ENCODE measurements at regions not wholly inside any gene's neighbourhood (a gene's known extent, or its start where the extent isn't known, plus 50 kb on each side); places are given as distances from the start of the nearest gene placed in this dataset.

- no peak for DNase-seq (ENCODE audit: low read depth)
Observed at GRCh38 chr2:128778843-128779242, 460.2 kb upstream of the HS6ST1 start.

DNA sequence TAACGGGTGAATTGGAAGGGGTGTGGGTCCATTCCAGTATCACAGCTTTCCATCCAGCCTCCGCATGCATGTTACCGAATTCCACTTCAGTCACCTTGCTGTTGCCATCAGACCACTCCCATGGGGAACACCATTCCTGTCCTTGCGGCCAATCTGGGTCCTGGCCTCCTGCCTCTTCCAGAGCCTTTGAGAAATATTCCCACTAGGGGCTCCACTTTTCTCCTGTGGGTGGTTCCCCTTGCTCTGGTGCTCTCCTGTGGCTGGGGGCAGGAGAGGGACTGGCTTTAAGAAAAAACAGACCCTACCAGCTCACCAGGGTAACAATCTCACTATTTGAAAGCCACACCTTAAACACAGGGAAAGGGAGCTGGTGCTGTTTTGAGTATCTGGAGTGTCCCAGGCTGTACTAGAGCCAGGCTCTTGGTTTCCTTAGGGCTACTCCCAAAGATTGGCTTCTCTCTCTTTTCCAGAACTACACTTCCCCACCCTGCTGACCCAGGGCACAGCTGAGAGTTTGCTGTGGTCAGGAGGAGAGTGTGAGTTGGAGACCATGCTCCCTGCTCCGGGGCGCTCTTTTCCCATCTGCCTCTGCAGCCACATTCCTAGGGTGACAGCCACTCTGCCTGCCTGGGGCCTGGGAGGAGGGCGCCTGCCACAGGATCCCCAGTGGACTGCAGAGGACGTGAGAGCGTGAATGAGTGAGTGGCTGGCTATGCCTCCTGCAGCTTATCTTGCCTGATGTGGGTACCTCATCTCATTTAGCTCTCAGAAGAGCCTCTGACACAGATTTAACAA is 460.8 kb upstream of the HS6ST1 start:
- no peak for DNase-seq (ENCODE audit: low read depth)

DNA sequence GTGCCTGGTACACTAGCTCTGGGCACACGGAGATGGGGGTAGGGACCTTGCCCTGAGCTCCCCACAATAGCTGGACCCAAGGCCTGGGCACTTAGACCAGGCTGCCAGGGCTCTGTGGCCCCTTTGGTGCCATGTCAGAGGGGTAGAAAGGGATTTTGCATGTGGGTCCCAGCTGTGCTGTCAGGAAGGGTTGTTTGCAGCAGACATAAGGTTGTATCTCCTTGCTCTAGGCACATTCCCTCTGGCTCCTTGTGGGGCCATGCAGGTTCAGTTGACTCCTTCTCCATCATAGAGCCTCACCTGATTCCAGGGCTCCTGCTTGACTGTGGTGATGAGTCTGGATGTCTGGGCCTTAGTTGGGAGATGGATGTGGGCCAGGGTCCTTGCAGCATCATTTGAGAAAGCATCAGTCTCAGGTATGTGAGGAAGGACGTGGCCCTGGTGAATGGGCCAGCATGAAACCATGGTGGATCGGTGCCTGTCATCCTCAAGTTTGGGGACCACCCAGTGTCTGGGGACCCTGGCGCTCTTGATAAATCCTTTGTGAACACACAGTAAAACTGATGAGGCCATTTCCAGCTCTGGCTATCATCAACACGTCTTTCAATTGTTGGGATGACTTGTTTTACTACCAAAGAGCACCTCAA is 461.9 kb upstream of the HS6ST1 start:
- no peak for DNase-seq (ENCODE audit: low read depth)

DNA sequence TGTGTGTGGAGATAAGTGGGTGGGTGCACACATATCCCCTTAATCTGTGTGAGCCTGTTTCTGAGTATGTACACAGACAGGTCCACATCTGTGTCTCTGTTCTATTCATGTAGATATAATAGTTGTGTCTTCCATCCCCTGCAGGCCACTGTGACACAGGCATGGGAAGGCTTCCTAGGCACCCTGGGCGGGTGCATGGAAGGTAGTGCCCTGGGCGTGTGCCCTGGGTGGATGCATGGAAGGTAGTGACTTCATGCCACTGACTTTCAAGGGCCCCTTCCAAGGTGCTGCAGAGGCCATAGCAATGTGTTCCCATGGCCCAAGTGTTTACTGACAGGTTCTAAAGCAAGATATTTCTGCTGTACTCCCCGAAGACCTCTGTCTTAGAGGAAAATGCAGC is 462.5 kb upstream of the HS6ST1 start:
- DNase-seq (ENCODE audit: low read depth): no peak

GRCh38 chr2:128781585-128782385 is 463.1 kb upstream of the HS6ST1 start:
- DNase-seq (ENCODE audit: low read depth): no peak

DNA sequence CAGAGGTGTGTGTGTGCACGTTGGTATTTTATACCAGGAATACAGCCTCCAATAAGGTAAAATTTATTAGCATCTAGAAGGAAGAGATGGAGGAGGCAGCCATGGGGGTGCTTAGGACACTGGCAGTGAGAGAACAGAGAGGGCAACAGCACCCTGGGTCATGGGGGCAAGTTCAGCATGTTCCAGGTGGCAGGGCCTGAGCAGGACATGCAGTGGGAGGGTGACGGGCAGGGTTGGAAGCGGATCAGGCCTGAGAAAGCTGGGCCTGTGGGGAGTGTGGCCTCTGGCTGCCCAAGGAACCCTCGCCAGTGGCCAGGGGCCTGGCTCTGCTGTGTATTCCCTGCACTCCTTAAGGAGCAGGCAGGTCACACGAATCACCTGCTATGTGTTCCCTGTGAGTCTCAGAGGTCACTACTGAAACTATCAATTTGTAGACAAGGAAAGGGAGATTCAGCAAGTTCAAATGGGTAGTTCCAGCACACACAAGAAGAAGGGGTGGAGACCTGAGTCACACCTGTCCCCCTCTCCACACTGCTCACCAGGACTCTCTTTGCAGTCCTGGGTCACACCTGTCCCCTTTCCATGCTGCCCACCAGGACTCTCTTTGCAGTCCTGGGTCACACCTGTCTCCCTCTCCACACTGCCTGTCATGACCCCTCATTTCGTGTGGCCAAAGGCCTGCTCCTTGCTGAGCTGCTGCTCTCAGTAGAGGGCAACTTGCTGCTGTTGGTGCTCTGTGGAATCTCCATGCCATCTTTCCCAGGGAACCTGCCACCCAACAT is 463.9 kb upstream of the HS6ST1 start:
- DNase-seq (ENCODE audit: low read depth): no peak

GRCh38 chr2:128783193-128783671 is 464.6 kb upstream of the HS6ST1 start:
- DNase-seq (ENCODE audit: low read depth): no peak

- no peak for DNase-seq (ENCODE audit: low read depth)
Observed at GRCh38 chr2:128783896-128784295, 465.2 kb upstream of the HS6ST1 start.

- no peak for DNase-seq (ENCODE audit: low read depth)
Observed at GRCh38 chr2:128784626-128785306, 466.1 kb upstream of the HS6ST1 start.

DNA sequence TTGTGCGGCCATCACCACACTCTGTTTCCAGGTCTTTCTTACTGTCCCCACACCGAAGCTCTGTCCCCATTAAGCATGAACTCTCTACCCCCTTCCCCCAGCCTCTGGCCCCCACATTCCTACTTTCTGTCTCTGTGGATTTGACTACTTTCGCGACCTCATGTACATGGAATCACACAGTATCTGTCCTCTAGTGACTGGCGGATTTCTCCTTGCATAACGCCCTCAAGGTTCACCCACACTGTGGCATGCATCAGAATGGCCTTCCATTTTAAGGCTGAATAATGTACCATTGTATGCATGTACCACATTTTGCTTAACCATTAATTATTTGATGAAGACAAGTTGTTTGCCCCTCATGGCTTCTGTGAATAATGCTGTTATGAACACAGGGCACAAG is 467.6 kb upstream of the HS6ST1 start:
- no peak for DNase-seq (ENCODE audit: low read depth)

- DNase-seq (ENCODE audit: low read depth): no peak
Observed at GRCh38 chr2:128786741-128787478, 468.2 kb upstream of the HS6ST1 start.

DNA sequence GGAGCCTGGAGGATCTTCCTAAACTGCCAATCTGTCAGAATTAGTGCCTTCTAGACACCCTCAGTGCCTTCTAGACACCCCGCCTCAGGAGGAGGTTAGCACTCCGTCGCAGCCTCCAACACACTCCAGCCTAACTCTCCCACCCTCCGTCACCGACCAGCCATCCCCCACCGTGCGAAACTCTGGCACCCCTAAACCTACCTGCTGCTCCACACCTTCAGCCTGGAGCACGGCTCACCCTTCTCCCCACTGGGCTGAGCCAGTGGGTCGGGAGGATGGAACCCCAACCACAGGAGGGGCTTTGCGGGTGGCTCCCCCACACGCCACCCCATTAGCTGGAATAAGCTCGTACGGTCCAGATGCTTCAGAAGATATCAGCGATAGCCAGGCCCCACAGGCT is 468.9 kb upstream of the HS6ST1 start:
- DNase-seq (ENCODE audit: low read depth): no peak

DNA sequence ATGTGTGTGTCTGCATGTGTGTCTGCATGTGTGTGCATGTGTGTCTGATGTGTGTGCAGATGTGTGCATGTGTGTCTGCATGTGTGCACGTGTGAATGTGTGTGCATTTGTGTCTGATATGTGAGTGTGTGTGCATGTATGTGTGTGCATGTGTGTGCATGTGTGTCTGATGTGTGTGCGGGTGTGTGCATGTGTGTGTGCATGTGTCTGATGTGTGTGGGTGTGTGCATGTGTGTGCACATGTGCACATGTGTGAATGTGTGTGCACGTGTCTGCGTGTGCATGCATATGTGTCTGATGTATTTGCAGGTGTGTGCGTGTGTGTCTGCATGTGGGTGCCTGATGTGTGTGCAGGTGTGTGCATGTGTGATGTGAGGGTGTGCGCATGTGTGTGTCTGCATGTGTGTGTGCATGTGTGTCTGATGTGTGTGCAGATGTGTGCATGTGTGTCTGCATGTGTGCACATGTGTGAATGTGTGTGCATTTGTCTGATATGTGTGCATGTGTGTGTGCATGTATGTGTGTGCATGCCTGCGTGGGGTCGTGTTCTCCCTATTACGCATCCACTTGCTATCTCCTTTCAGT is 470.1 kb upstream of the HS6ST1 start:
- DNase-seq (ENCODE audit: low read depth): no peak

- DNase-seq (ENCODE audit: low read depth): no peak
Observed at GRCh38 chr2:128789221-128789620, 470.6 kb upstream of the HS6ST1 start.

DNA sequence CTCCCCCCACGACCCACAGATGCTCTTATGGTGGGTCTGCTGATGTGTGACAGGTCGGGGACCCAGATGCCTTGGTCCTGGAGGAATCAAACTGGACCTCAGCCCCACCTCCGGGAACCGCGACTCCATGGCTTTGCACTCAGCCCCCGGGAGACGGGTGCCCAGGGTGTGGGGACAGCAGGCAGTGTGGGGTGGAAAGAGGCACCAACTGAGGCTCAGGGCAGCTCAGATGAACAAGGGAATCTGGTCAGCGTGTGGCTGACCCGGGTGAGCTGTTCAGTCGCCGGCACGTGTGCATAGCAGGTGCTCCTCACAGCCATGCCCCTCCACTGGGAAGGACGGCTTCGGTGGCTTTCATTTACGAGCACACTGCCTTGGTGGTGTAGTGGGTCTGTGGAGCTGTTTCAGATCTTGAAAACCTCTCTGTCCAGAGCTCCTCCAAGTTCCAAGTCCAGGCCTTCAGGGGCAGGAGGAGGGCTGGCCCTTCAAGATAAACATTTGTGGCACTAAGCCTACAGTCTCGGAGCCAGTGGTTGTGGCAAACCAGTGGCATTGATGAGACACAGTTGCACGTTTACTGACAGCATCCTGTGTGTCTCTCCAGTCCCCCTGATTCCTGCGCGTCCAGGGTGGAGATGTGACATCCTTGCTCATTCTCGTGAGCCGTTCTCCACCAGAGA is 471.2 kb upstream of the HS6ST1 start:
- DNase-seq (ENCODE audit: low read depth): no peak

GRCh38 chr2:128790541-128791001 is 471.9 kb upstream of the HS6ST1 start:
- no peak for DNase-seq (ENCODE audit: low read depth)

GRCh38 chr2:128791120-128791984 is 472.7 kb upstream of the HS6ST1 start:
- DNase-seq (ENCODE audit: low read depth): no peak

DNA sequence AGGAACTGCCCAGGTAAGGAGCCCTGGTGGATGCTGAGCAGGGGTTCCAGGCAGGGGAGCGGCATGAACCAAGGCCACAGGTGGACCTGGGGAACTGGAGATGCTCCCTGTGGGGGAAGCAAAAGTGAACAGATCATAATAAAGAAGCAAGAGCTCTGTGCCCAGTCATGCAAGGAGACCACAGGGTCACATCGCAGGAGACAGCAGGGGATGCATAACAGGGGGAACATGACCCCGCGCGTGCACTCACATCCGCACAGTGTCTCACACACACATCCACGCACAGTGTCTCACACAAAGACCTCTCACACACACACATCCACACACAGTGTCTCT is 473.3 kb upstream of the HS6ST1 start:
- DNase-seq (ENCODE audit: low read depth): no peak
